GM21825 (cell line): ENCODE measurements at regions not wholly inside any gene's neighbourhood (a gene's known extent, or its start where the extent isn't known, plus 50 kb on each side); places are given as distances from the start of the nearest gene placed in this dataset.

Experiments used
- ATAC-seq: cut with Tn5 transposase; IDR thresholded peaks from one replicate; pipeline ENCODE4 v1.9.1; 2021; ENCODE audit warnings: mild to moderate bottlenecking, moderate library complexity; ENCODE audit not compliant: unreplicated experiment

DNA sequence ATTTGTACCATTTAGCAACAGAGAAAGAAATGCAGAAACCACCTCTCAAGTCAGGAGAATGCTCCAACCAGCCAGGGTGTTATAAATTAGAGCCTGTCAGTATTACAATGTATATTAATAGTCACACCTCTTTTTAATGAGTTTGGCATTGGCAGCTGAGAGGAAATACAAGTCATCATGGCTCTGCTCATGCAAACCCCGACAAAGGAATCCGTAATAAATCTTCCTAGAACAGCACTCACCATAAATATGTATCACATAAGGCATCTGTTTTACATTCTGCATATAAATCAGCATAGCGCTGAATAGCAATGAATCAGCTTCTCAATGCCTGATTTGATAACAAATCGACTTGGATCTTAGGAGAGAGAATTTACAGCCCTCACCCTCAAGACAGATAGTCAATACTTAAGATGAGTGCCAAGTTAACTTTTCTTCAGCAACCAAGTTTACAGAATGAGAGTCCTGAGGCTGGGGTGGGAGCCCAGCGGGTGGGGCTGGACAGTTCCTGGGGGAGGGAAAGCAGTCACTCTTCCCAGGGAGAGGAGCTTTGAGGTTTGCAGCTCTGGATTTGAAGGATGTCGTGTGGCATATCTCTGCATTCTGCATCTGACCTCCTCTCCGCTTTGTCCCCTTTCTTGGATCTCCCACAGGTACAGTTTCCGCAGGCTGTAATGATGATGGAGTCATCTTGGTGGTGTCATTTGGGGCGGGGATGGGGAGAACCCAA, 1034.4 kb upstream of the NR2F2 start:
- no peak for ATAC-seq

GRCh38 chr15:95296643-95297042, 1033.9 kb upstream of the NR2F2 start:
- ATAC-seq: no peak

- ATAC-seq: no peak
Observed at GRCh38 chr15:95298729-95299128, 1031.8 kb upstream of the NR2F2 start.

GRCh38 chr15:95300958-95301357, 1029.5 kb upstream of the NR2F2 start:
- ATAC-seq: no peak

DNA sequence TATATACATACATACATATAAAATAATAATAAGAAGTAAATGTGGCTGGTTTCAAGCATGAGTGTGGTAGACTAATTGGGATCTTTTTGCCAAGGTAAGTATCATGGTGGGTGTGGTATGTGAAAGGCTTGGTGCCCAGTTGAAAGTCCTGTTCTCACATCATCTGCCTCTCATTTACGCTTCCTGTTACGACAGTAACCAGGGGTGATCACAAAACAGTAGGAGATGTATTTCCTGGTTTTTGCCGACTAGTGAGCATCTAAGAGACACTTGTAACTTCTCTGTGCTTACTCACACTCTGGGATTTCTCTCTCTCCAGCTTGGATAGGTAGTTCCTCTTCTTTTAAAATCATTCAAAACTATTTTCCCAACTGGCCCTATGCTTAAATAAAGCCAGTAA, 1028.3 kb upstream of the NR2F2 start:
- no peak for ATAC-seq

- ATAC-seq: no peak
Observed at GRCh38 chr15:95302809-95303208, 1027.7 kb upstream of the NR2F2 start.

GRCh38 chr15:95303713-95304112, 1026.8 kb upstream of the NR2F2 start:
- ATAC-seq: no peak

DNA sequence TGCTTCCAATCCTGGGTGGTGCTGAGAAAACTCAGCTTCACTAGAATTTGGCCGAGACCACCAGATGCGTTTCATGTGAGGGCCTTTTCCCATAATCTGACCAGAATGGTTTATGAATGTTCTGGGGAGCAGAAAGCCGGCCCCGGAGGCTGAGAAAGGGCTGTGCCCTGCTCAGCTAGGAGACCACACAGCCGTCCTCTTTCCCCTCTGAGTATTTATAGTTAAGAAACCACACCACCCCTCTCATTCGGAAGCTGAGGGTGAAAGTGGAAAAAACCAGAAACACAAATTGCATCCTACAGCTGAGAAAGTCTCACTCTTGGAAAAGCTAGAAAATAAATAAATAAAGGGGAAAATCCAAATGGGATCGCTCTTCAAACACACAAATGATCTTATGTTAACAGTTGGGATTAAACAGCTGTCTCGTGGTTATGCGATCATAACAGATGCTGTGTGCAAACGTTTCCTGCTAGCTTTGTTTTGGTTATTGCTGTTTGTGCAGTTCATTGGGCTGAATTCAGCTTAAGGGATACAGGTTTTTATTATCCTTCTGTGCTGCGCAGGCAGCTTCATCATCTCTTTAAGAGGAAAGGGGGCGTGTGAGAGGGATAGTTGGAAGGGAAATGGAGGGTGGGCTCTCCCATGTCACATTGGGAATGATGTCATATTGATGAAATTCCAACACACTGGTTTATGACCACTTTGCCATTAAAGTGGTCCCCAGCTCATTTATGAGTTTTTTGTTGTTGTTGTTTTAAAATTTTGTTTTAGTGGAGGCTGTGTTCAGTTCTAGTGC, 1026.2 kb upstream of the NR2F2 start:
- ATAC-seq: no peak

DNA sequence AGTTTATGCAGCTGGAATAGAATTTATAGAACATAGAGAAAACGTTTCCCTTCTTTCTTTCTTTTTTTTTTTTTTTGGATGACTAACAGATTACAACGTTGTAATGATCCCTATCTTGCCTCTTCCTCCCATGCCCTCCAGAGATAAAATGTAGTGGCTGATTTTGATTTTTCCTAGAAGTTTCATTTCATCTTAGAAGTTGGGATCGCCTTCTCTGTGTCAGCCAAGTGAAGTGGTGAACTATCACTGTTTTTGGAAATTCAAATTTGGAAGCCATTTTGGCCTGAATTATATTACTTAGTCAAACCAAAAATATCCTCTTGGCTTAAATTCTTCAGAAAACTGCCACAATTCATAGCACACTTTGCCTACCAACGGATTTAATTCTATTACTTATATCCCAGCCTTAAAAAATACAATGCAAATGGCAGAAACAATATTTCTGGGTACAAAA, 1025.5 kb upstream of the NR2F2 start:
- ATAC-seq: no peak

- ATAC-seq: no peak
Observed at GRCh38 chr15:95307115-95307514, 1023.4 kb upstream of the NR2F2 start.

- no peak for ATAC-seq
Observed at GRCh38 chr15:95319242-95319641, 1011.3 kb upstream of the NR2F2 start.

DNA sequence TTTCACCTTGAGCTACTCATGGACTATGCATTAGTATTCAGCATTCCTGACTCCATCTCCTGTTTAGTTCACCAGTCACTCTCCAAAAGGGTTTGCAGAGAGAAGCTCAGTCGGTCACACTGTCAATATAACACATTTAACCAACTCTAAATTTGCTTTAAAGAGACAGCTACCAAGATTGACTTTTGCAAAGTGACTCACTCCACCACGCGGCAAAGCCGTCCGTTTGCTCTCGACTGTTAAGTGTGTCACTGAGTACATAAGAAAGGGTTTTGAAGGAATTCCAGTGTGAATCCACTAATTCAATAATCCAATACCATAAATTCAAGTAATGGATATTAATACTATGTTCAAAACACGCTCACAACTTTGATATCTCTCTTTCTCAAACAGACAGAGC, 1006.7 kb upstream of the NR2F2 start:
- no peak for ATAC-seq

- ATAC-seq: no peak
Observed at GRCh38 chr15:95324656-95325055, 1005.8 kb upstream of the NR2F2 start.

DNA sequence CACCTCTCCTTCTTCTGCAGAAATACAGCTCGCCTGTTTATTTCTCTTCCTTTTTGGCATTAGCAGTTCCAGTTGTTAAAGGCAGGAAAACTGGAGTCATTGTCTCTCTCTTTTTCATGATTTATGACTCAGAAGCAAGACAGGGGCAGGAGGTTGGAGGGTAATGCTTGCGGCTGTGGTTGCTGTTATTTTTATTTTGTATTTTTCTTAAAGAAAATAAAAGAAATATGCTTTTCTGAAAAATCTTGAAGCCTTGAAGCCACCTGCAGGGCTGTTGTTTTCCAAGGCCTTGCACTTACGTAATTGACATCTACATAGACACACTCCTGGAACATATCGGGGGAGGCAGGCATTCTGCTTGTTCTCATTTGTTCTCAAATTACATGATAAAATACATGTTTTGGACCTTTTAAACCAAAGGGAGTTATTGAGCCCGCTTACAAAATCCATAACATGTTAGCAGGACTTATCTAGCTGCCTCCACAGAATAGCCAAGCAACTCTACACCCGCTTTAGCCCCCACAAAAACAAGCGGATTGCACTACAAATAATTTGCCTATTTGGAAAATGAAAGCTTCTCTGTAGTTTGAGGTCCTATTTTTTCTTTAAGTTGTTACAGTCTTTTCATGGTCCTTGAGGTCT, 1004.6 kb upstream of the NR2F2 start:
- no peak for ATAC-seq

DNA sequence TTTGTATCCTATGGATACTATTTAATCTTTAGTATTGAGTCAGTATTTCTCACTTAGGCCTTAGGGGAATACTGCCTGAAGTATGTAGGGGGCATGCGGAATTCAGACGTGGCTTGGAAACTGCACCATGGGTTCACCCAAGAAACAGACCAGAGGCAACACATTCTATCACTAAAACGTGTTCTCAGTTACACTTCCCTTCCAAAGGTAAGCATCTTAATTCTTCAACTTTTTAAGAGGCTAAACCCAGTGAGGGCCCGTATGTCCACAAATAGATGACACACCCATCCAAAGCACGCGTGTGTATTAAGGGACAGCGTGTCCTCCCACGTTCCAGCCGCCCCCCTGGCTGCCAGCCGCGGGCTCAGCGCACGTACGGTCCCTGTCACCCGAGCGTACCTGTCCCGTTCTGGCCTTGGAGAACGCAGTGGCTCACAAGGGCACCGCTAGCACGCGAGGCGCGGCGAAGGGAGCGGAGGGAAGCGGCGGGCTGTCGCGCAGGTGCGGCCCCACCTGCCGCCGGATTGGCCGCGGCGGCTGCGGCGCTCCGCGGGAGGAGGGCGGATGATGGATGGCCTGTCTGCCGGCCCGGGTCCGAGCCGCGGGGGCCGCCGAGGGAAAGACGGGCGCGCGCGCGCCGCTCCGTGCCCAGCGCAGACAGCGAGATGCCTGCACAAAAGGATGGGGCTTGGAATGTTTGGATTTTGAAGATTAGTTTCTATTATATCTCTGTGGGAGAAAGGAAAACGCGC, 1003.9 kb upstream of the NR2F2 start:
- no peak for ATAC-seq

DNA sequence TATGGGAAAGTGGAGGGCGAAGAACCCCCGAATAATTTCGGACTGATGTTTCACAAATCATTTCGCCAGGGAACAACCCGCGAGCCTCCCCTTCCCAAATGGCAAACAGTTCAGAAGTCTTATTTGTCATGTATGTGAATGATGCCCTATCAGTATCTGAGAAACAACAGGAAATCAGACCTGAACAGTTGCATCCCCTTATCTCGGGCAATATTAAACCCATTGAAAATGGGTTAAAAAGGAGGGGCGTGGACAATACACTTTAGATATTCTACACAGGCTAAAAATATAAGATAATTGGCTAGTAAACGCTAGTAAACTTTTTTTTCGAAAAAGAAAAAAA, 1003.3 kb upstream of the NR2F2 start:
- no peak for ATAC-seq

DNA sequence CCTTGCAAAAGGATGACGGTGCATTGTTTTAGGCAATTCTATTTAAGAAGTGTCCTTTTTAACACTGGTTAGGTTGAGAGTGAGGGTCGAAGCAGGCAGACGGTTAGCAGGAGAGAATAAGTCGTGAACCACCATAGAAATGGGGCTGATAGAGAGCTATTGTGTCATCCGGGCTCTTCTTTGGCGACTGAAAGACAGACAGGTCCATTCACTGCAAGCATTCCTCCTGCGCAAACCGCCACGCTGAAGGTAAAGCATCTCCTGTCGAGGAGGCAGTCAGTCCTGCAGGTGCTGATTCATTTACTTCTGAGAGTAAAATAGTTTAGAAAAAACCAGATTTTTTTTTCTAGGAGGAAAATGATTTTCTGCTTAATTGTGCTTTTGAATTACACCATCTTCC, 1002.8 kb upstream of the NR2F2 start:
- no peak for ATAC-seq

DNA sequence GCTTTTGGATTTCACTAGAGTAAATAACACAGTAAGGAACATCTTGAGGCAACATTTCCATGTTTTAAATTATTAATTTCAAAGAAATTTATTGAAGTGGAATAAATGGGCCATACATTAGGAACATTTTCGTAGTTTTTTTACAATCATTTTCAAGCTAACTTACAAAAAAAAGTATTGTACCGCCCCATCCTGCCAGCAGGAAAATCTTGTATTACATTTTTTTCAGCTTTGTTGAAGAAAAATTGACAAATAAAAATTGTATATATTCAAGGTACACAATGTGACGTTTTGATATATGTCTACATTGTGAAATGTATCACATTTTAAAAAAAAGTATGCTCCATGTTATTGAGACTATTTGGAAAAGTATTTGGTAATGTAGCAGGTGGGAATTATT, 1001.9 kb upstream of the NR2F2 start:
- no peak for ATAC-seq

- no peak for ATAC-seq
Observed at GRCh38 chr15:95329362-95329761, 1001.1 kb upstream of the NR2F2 start.

DNA sequence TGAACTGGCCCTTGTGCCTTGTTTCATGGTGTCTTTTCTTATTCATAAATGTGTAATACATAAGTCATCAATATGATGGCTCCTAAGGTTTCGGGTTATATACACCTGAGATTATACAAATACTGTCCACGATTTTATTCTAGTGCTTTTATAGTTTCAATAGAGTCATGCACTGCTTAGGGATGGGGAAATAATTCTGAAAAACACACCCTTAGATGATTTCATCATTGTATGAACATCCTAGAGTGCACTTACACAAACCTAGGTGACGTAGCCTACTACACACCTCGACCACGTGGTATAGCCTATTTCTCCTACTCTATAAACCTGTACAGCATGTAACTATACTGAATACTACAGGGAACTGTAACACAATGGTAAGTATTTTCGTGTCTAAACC, 988.8 kb upstream of the NR2F2 start:
- no peak for ATAC-seq

DNA sequence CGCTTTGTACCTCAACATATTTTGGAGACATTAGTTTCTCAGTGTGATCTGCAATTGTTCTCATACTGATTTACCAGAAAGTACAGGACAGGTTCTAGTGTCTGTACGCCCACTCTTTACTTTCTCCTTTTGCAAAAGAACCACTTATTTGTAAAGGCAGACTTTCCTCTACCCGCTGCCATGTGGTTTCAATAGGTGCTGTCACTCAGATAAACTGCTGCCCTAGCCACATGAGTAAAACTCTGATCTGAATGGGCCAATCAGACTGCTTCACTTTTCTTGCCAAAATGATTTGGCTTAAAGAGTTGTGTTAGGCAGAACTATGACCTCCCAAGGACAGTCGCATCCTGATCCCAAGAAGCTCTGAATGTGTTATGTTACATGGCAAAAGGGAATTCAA, 984.6 kb upstream of the NR2F2 start:
- ATAC-seq: no peak
